Activated CD8-positive, alpha-beta T cell treated with anti-CD3 and anti-CD28 coated beads for 36 hours (primary cell): ENCODE measurements at regions not wholly inside any gene's neighbourhood (a gene's known extent, or its start where the extent isn't known, plus 50 kb on each side); places are given as distances from the start of the nearest gene placed in this dataset.

Experiments
- ATAC-seq: fragments of 200-7000 bp; cut with Tn5 transposase; one replicate; pipeline ENCODE4 v1.10.0; 2021; ENCODE audit warnings: mild to moderate bottlenecking, moderate library complexity
- CTCF ChIA-PET: fragments of 350-600 bp; sonication (Branson Sonifier 250); formaldehyde crosslinking; loops from one replicate; lab custom pipeline; 2021; ENCODE audit warnings: antibody characterized with exemption; lab: Charles Lee
- POLR2A ChIA-PET: fragments of 350-600 bp; sonication (Branson Sonifier 250); formaldehyde crosslinking; loops from one replicate; lab custom pipeline; 2021; ENCODE audit warnings: antibody characterized with exemption; lab: Charles Lee
- DNase-seq: peaks from one replicate; pipeline ENCODE4 v3.0.0-alpha.2; 2020
- H3K27ac Mint-ChIP-seq: one replicate; pipeline ENCODE4 v1.8.0; 2021; ENCODE audit warnings: mild to moderate bottlenecking, mixed read lengths
- H3K27me3 Mint-ChIP-seq: one replicate; pipeline ENCODE4 v1.8.0; 2021; ENCODE audit warnings: mixed read lengths
- H3K36me3 Mint-ChIP-seq: one replicate; pipeline ENCODE4 v1.8.0; 2021; ENCODE audit warnings: low read depth, mixed read lengths
- H3K4me1 Mint-ChIP-seq: one replicate; pipeline ENCODE4 v1.8.0; 2021; ENCODE audit warnings: low read depth, mixed read lengths
- H3K4me3 Mint-ChIP-seq: one replicate; pipeline ENCODE4 v1.8.0; 2021; ENCODE audit warnings: mild to moderate bottlenecking, moderate library complexity, mixed read lengths
- H3K9me3 Mint-ChIP-seq: one replicate; pipeline ENCODE4 v1.8.0; 2021; ENCODE audit warnings: mixed read lengths
- CTCF ChIP-seq: fragments of 200-600 bp; IDR thresholded peaks from one replicate; pipeline ENCODE4 v1.8.0; 2022; ENCODE audit warnings: antibody characterized with exemption, mild to moderate bottlenecking
- intact Hi-C: fragments of 100-400 bp; cut with micrococcal nuclease; formaldehyde crosslinking; loops from one replicate; pipeline ENCODE4 v1.10.0; 2022

GRCh38 chr12:17661250-17661649 lies 428.7 kb downstream of the RERGL start:
- no peaks in the 10 kb centered on the region for H3K36me3 Mint-ChIP-seq
- H3K27ac Mint-ChIP-seq = no peak overlapping the region
- CTCF ChIA-PET = interaction anchor here (1.3 kb wide), 1 partner anchor 18 kb away, joined by 3 read pairs; no protein-coding TSS in a partner anchor
- no peak for DNase-seq
- no peaks in the 10 kb centered on the region for H3K4me1 Mint-ChIP-seq
- H3K4me3 Mint-ChIP-seq = no peak overlapping the region
- intact Hi-C loops = no loop called here
- POLR2A ChIA-PET = no interaction called here
- no peak for ATAC-seq
- TF ChIP-seq CTCF = no peak
- H3K27me3 Mint-ChIP-seq = no peaks in the 10 kb centered on the region
- H3K9me3 Mint-ChIP-seq = peaks cover 2% of the 10 kb centered on the region

GRCh38 chr12:17652436-17652835 lies 437.6 kb downstream of the RERGL start:
- ChIA-PET POLR2A (no interaction called here), CTCF (interaction anchor here (0.6 kb wide), 1 partner anchor 1162 kb away, joined by 3 read pairs; no protein-coding TSS in a partner anchor)
- H3K4me3 Mint-ChIP-seq = no peak overlapping the region

GRCh38 chr12:17642340-17642650 lies 447.7 kb downstream of the RERGL start:
- TF ChIP-seq CTCF = peak; percentile 2
- DNase-seq = no peak
- intact Hi-C loops = no loop called here
- peaks cover 2% of the 10 kb centered on the region for H3K9me3 Mint-ChIP-seq
- CTCF ChIA-PET = interaction anchor here (1.0 to 2.1 kb wide), 2 partner anchors 9 to 10 kb away, joined by 3 to 5 read pairs; no protein-coding TSS in a partner anchor
- no peaks in the 10 kb centered on the region for H3K27me3 Mint-ChIP-seq
- no peak overlapping the region for H3K27ac Mint-ChIP-seq
- ATAC-seq = no peak
- H3K4me1 Mint-ChIP-seq = peaks cover 4% of the 10 kb centered on the region
- H3K36me3 Mint-ChIP-seq = no peaks in the 10 kb centered on the region
- POLR2A ChIA-PET = no interaction called here
- H3K4me3 Mint-ChIP-seq = no peak overlapping the region

More at GRCh38 chr12:17652436-17652835, 437.6 kb downstream of the RERGL start:
- no peak for ATAC-seq
- intact Hi-C loops = no loop called here
- H3K27ac Mint-ChIP-seq = no peak overlapping the region
- H3K36me3 Mint-ChIP-seq = no peaks in the 10 kb centered on the region
- no peaks in the 10 kb centered on the region for H3K9me3 Mint-ChIP-seq
- DNase-seq = no peak
- no peaks in the 10 kb centered on the region for H3K27me3 Mint-ChIP-seq
- no peaks in the 10 kb centered on the region for H3K4me1 Mint-ChIP-seq
- no peak for TF ChIP-seq CTCF

GRCh38 chr12:17640615-17641014 lies 449.4 kb downstream of the RERGL start:
- Mint-ChIP-seq H3K36me3 (no peaks in the 10 kb centered on the region), H3K27ac (no peak overlapping the region), H3K27me3 (no peaks in the 10 kb centered on the region), H3K9me3 (no peaks in the 10 kb centered on the region), H3K4me3 (no peak overlapping the region), H3K4me1 (peaks cover 4% of the 10 kb centered on the region)
- POLR2A ChIA-PET = no interaction called here
- no peak for TF ChIP-seq CTCF
- ATAC-seq (no peak), DNase-seq (no peak)
- intact Hi-C loops = no loop called here
- CTCF ChIA-PET = interaction anchor here (0.8 kb wide), 1 partner anchor 867 kb away, joined by 4 read pairs; no protein-coding TSS in a partner anchor

GRCh38 chr12:17618831-17619230 lies 471.2 kb downstream of the RERGL start:
- ATAC-seq (no peak), DNase-seq (no peak)
- Mint-ChIP-seq H3K27me3 (no peaks in the 10 kb centered on the region), H3K4me3 (no peak overlapping the region), H3K36me3 (no peaks in the 10 kb centered on the region), H3K27ac (no peak overlapping the region), H3K4me1 (no peaks in the 10 kb centered on the region), H3K9me3 (peaks cover 14% of the 10 kb centered on the region)
- no peak for TF ChIP-seq CTCF
- POLR2A ChIA-PET = no interaction called here
- intact Hi-C loops = no loop called here
- CTCF ChIA-PET = no interaction called here
